ENCODE measurements at regions not wholly inside any gene's neighbourhood (a gene's known extent, or its start where the extent isn't known, plus 50 kb on each side); places are given as distances from the start of the nearest gene placed in this dataset.

DNA sequence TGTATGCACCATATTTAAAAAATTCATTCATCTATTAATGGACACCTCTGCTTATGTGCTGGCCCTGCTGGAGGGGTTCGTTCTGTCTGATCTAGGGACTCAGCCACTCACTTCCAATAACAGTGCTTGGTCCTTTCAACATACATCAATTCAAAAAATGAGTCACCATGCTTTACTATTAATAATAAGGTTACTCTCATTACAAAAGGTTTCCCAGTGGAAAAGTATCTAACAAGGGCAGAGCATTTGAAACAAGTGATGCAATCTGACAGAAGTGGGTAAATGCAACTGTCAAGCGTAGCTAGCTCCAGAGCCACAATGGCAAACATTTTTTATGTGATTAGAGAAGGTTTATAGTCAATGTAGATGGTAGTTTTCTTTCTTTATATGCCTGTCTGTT, 67.9 kb upstream of the TNIK start:
- Mint-ChIP-seq H3K4me1 (ENCODE audit: low read depth) (peaks cover 2% of the 10 kb centered on the region), H3K27me3 (no peaks in the 10 kb centered on the region), H3K9me3 (no peaks in the 10 kb centered on the region), H3K36me3 (ENCODE audit: low read depth) (no peaks in the 10 kb centered on the region), H3K4me3 (no peak overlapping the region), H3K27ac (no peak overlapping the region)
- TF ChIP-seq, protein P1, sequence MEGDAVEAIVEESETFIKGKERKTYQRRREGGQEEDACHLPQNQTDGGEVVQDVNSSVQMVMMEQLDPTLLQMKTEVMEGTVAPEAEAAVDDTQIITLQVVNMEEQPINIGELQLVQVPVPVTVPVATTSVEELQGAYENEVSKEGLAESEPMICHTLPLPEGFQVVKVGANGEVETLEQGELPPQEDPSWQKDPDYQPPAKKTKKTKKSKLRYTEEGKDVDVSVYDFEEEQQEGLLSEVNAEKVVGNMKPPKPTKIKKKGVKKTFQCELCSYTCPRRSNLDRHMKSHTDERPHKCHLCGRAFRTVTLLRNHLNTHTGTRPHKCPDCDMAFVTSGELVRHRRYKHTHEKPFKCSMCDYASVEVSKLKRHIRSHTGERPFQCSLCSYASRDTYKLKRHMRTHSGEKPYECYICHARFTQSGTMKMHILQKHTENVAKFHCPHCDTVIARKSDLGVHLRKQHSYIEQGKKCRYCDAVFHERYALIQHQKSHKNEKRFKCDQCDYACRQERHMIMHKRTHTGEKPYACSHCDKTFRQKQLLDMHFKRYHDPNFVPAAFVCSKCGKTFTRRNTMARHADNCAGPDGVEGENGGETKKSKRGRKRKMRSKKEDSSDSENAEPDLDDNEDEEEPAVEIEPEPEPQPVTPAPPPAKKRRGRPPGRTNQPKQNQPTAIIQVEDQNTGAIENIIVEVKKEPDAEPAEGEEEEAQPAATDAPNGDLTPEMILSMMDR (IDR thresholded peaks at IDR 0.05): no peak
- ChIA-PET CTCF (interaction anchor here (1.3 to 1.7 kb wide), 2 partner anchors 22 to 357 kb away, joined by 3 to 4 read pairs; no protein-coding TSS in a partner anchor), POLR2A (interaction anchor here (0.6 to 0.8 kb wide), 2 partner anchors 12 to 193 kb away, joined by 4 read pairs; no protein-coding TSS in a partner anchor)
- DNase-seq (no peak), ATAC-seq (no peak)
- intact Hi-C loops (cut with micrococcal nuclease): no loop called here

DNA sequence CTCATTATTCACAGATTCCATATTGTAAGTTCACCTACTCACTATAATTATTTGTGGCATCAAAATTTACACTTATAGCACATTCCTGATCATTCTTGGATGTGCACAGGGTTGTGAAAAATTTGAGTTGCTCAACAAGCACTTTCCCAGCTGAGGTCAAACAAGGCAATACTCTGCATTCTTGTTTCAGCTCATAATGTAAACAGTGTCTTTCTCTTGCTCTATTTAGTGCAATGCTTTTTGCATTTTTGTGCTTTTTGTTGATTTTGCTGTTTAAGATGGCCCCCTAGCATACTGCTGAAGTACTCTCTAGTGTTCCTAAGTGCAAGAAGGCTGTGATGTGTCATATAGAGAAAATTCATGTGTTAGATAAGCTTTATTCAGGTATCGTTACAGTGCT, 66.7 kb upstream of the TNIK start:
- CTCF ChIA-PET: no interaction called here
- H3K27ac Mint-ChIP-seq: no peak overlapping the region
- H3K36me3 Mint-ChIP-seq (ENCODE audit: low read depth): no peaks in the 10 kb centered on the region
- peaks cover 2% of the 10 kb centered on the region for H3K4me1 Mint-ChIP-seq (ENCODE audit: low read depth)
- TF ChIP-seq, protein P1 (IDR thresholded peaks at IDR 0.05): no peak
- no peak overlapping the region for H3K4me3 Mint-ChIP-seq
- intact Hi-C loops (cut with micrococcal nuclease): no loop called here
- no peaks in the 10 kb centered on the region for H3K27me3 Mint-ChIP-seq
- H3K9me3 Mint-ChIP-seq: no peaks in the 10 kb centered on the region
- no peak for DNase-seq
- no peak for ATAC-seq
- POLR2A ChIA-PET: no interaction called here

DNA sequence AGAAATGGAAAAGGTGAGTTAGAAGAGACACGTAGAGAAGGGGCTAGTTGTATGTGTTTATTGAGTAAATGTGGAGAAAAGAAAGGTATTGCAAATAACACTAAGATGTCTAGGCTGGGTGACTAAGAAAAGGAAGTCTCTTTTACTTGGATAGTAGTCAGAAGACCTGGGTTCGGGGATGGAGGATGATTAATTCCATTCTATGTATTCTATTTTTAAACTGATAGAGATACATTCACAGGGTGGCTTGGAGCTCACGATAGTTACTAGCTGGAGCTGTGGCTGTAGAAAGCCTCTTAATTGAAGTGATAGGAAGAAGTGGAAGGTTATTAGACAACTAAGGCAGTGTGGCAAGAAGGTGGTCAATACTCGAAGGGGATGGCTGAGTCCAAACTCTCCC, 65.9 kb upstream of the TNIK start:
- Mint-ChIP-seq H3K27me3 (no peaks in the 10 kb centered on the region), H3K4me3 (no peak overlapping the region), H3K9me3 (no peaks in the 10 kb centered on the region), H3K36me3 (ENCODE audit: low read depth) (no peaks in the 10 kb centered on the region), H3K27ac (no peak overlapping the region), H3K4me1 (ENCODE audit: low read depth) (peaks cover 2% of the 10 kb centered on the region)
- ChIA-PET CTCF (no interaction called here), POLR2A (no interaction called here)
- TF ChIP-seq, protein P1 (IDR thresholded peaks at IDR 0.05): no peak
- intact Hi-C loops (cut with micrococcal nuclease): no loop called here
- DNase-seq (no peak), ATAC-seq (no peak)

DNA sequence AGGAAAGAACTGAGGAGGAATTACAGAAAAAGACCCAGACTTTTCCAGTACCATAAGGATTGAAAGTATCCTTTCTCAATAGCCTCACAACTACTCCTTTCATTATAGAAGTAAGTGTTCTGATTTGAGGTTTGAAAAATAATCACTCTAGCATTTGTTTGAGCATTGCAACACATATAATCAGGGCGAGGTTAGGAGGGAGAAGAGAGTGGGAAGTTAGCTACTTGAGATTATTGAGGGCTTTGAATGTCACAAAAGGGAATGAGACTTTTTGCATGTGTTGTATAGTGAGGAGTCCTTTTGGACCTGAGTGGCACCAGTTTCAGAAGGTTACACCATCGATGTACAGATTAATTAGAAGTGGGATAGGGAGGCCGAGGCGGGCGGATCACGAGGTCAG, 65.2 kb upstream of the TNIK start:
- Mint-ChIP-seq H3K27me3 (no peaks in the 10 kb centered on the region), H3K4me3 (no peak overlapping the region), H3K4me1 (ENCODE audit: low read depth) (peaks cover 2% of the 10 kb centered on the region), H3K36me3 (ENCODE audit: low read depth) (no peaks in the 10 kb centered on the region), H3K27ac (no peak overlapping the region), H3K9me3 (no peaks in the 10 kb centered on the region)
- ChIA-PET POLR2A (no interaction called here), CTCF (no interaction called here)
- TF ChIP-seq, protein P1 (IDR thresholded peaks at IDR 0.05): no peak
- intact Hi-C loops (cut with micrococcal nuclease): no loop called here
- DNase-seq (no peak), ATAC-seq (no peak)

DNA sequence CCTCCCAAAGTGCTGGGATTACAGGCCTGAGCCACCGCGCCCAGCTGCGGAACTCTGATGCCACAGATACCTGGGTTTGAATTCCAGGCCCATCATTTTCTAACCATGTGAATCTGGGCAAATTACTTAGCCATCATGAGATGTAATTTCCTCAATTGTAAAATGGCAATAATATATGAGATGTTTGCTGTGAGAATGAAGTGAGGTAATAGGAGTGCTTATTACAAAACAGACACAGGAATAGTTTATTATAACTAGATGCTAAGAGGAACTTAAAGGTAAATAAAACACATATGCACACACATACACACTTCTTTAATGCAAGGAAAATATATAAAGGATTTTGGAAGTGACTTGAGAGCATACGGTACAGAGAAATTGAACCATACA, 64.7 kb upstream of the TNIK start:
- intact Hi-C loops (cut with micrococcal nuclease): no loop called here
- no peak for ATAC-seq

More for the DNA sequence above, 64.7 kb upstream of the TNIK start:
- POLR2A ChIA-PET: no interaction called here
- H3K36me3 Mint-ChIP-seq (ENCODE audit: low read depth): no peaks in the 10 kb centered on the region
- TF ChIP-seq, protein P1 (IDR thresholded peaks at IDR 0.05): no peak
- H3K27ac Mint-ChIP-seq: no peak overlapping the region
- no peak overlapping the region for H3K4me3 Mint-ChIP-seq
- DNase-seq: no peak
- peaks cover 2% of the 10 kb centered on the region for H3K4me1 Mint-ChIP-seq (ENCODE audit: low read depth)
- H3K9me3 Mint-ChIP-seq: no peaks in the 10 kb centered on the region
- CTCF ChIA-PET: interaction anchor here (0.7 kb wide), 1 partner anchor 475 kb away, joined by 4 read pairs; no protein-coding TSS in a partner anchor
- no peaks in the 10 kb centered on the region for H3K27me3 Mint-ChIP-seq

All from activated CD8-positive, alpha-beta T cell treated with anti-CD3 and anti-CD28 coated beads for 36 hours (primary cell).